ENCODE measurements at regions not wholly inside any gene's neighbourhood (a gene's known extent, or its start where the extent isn't known, plus 50 kb on each side); places are given as distances from the start of the nearest gene placed in this dataset.

- ATAC-seq (no peak), DNase-seq (no peak), FAIRE-seq (no peak)
- 65 to 78% methylated on average over 12 of the region's 12 CpGs for WGBS, 2 donors
- no peak for TF ChIP-seq CTCF (IDR thresholded peaks at IDR 0.05)
- Histone ChIP-seq H3K27ac (no peak overlapping the region), H3K4me1 (no peaks in the 10 kb centered on the region), H3K4me3 (no peak overlapping the region), H3K9me3 (no peaks in the 10 kb centered on the region), H3K36me3 (no peaks in the 10 kb centered on the region), H3K27me3 (no peaks in the 10 kb centered on the region)
- intact Hi-C loops (cut with DNase I): no loop called here
Observed at GRCh38 chr6:33957131-33957891, 153.5 kb upstream of the MLN start.

GRCh38 chr6:33956206-33956605 lies 152.4 kb upstream of the MLN start:
- intact Hi-C loops (cut with DNase I): no loop called here
- FAIRE-seq (no peak), ATAC-seq (no peak), DNase-seq (no peak)
- no peak overlapping the region for H3K27ac ChIP-seq
- H3K4me1 ChIP-seq: no peaks in the 10 kb centered on the region
- no peak for TF ChIP-seq CTCF (IDR thresholded peaks at IDR 0.05)
- 75 to 89% methylated on average over 13 of the region's 13 CpGs for WGBS, 2 donors
- H3K36me3 ChIP-seq: no peaks in the 10 kb centered on the region
- H3K27me3 ChIP-seq: no peaks in the 10 kb centered on the region
- H3K4me3 ChIP-seq: no peak overlapping the region
- no peaks in the 10 kb centered on the region for H3K9me3 ChIP-seq

GRCh38 chr6:33955566-33955965 lies 151.8 kb upstream of the MLN start:
- no peak for DNase-seq
- no peak for ATAC-seq

GRCh38 chr6:33954453-33954852 lies 150.7 kb upstream of the MLN start:
- 48 to 64% methylated on average over 3 of the region's 3 CpGs for WGBS, 2 donors

More at GRCh38 chr6:33955566-33955965, 151.8 kb upstream of the MLN start:
- Histone ChIP-seq H3K9me3 (no peaks in the 10 kb centered on the region), H3K27ac (no peak overlapping the region), H3K4me3 (no peak overlapping the region), H3K36me3 (no peaks in the 10 kb centered on the region), H3K4me1 (no peaks in the 10 kb centered on the region), H3K27me3 (no peaks in the 10 kb centered on the region)
- intact Hi-C loops (cut with DNase I): no loop called here
- WGBS, 2 donors: 74 to 84% methylated on average over 6 of the region's 6 CpGs
- no peak for FAIRE-seq
- no peak for TF ChIP-seq CTCF (IDR thresholded peaks at IDR 0.05)

More at GRCh38 chr6:33954453-33954852, 150.7 kb upstream of the MLN start:
- Histone ChIP-seq H3K36me3 (no peaks in the 10 kb centered on the region), H3K4me1 (no peaks in the 10 kb centered on the region), H3K9me3 (no peaks in the 10 kb centered on the region), H3K27me3 (no peaks in the 10 kb centered on the region), H3K27ac (no peak overlapping the region), H3K4me3 (no peak overlapping the region)
- intact Hi-C loops (cut with DNase I): no loop called here
- TF ChIP-seq CTCF (IDR thresholded peaks at IDR 0.05): no peak
- FAIRE-seq (no peak), DNase-seq (no peak), ATAC-seq (no peak)

Measured in pancreas (tissue), 10 donors.